GF-D8 (cell line): ENCODE measurements at regions not wholly inside any gene's neighbourhood (a gene's known extent, or its start where the extent isn't known, plus 50 kb on each side); places are given as distances from the start of the nearest gene placed in this dataset.

Experiments used
- DNase-seq: peaks from one replicate; lab custom pipeline; 2025; lab: John Stamatoyannopoulos, UW

DNA sequence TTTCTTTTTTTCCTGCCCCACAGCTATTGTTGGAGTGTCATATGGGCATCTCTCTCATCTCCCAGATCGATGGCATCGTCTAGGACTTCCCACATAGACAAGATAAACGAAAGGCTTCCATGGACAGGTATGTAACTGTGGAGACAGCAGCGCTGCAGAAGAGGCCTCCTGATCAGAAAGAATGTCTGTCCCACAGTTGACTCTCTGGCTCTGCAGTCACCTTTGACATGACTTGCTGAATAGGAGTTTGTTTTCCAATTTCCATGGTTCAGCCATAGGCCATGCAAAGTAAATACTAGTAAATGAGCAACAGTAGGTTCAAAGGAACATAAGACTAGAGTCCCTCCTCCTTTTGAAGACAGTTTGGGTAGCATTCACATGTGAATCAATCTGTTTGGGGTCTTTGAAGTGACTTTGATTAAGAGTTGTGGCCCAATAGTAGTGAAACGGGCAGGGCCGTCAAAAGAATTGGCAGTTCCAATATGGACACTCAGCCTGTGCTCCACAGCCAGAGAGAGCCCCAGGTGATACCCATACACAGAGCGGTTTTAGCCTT, 134.7 kb upstream of the IFNGR1 start:
- no peak for DNase-seq

DNA sequence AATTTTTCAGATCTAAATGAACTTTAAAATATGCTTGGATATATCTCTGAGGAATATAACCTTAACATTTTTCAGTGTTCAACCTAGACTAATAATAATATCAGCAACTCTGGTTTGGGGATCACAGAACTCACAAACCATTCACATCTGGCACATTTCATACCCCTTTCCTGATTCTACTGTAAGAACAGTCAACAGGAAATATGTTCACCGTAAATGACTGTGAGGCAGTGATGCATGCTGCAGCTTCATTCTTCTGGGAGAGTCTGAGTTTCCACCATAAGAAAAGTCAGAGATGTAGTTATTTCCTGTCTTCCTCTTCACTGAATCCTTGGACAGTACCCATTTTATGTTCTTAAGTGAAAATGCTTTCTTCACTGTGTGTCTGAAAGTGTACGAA, 134.2 kb upstream of the IFNGR1 start:
- DNase-seq = no peak

DNA sequence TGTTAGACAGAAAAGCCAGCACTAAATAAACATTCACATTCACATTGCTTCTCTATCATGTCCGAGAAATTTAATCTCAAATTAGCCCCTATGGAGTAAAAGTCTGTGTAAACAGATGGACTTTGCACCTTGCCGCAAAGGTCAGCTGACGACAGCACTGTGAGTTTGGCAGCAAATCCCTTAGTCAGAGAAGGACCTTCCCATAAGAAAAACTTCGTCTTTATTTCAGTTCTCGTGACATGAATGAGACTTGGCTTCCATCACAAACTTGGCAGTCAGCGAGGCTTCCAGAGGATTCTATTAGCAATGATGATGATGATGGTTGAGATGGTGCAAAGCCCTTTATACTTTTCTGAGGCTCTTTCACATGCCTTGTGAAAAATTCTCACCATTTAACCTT, 133.7 kb upstream of the IFNGR1 start:
- no peak for DNase-seq

DNA sequence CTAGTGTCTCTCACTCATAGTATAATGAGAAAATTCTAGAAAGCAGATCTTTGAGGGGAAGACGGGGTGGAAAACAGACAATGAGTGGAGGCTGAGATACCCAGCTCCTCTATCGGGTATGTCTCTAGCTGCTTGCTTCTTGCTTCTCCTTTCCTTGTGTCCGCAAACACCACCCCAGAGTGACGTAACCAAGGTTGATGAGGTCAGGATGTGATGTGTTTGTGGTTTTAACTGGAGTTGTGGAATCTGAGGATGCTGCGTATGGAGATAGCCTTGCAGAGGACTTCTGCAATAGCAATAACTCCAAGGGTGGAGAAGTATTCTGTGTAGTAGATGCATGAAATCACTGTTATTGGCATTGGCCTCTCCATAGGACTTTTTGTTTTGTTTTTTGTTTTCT, 132.7 kb upstream of the IFNGR1 start:
- no peak for DNase-seq

DNA sequence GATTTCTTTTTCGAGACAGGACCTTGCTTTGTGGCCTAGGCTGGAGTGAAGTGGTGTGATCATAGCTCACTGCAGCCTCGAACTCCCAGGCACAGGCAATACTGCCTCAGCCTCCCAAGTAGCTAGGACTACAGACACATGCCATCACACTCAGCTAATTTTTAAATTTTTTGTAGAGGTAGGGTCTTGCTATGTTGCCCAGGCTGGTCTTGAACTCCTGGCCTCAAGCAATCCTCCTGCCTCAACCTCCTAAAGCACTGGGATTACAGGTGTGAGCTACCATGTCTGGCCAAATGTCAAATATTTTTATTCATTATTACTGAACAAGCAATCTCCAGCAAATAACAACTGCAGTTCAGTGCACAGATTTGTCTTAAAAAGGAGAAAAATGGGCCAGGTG, 131.7 kb upstream of the IFNGR1 start:
- no peak for DNase-seq

DNA sequence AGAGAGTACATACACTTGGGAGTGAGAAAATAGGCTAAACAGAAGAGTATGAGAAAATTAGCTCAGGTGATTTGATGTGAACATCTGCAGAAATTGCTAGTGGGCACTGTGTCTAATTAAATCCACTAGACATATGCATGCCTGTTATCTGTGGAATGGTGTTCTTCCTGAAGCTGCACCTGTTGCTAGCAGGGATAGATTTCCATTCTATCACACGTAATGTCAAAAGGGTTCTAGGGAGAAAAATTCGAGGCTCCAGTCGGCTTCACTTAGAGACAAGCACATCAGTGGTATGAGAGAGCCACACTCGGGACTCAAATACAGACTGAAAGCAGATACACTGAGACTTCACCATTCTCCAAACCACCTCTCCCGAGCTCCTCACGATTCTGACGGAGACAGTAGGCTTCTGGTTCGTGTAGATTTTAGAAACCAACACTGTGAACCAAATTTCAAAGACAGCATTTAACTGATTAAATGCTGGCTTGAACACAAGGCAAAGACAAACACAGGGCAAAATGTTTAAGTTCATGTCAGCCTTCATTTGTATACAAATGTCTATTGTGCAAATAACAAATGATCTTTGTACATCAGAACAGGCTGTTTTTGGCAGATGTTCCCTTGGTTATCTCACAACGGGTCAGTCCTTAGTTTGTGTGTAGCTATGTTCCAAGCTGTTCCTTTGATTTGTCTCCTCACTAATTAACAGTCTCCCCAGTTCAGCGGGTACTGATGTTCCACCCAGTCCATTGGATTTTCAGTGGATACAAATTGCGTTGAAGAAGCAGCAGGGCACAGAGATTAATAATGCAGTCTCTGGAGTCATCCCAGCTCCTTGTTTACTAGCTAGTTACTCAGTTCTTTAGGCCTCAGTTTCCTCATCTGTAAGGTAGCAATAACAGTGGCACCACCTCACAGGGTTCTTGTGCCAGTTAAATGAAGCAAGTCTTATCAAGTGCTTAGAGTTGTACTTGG, 131.0 kb upstream of the IFNGR1 start:
- no peak for DNase-seq

DNA sequence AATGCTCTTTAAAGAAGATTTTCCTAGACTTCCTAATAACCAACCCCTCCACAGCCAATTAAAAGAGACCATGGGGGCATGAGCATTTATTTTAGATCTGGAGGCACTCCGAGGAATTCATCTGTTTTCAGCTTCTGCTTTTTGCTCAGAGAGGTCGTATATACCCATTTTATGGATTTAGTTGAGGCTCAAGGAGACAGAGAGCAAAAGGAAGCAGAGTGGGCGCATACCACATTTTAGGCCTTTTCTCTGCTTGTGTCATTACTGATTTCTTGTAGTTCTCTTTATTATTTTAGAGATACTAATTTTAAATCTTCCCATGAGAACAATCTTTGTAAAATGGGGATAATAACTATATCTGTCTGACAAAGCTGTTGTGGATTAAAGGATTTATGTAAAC, 129.6 kb upstream of the IFNGR1 start:
- DNase-seq = no peak

DNA sequence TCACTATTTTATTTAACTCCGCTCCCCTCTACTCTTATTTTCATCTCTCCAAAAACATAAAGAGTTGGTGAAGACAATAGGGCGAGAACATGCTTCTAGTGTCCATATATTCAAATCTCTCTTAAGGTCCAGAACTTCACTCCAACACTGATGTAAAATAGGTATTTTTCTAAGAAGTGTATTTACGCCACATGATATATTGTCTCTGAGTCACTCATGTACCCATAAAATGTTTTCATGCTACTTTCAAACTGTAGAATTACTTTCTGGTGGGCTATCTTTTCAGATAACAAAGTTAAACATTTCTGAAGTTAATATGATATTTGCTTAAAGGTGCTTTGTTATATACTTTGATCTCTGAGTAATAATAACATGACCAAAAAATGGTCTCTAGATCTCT, 124.1 kb upstream of the IFNGR1 start:
- DNase-seq = no peak

DNA sequence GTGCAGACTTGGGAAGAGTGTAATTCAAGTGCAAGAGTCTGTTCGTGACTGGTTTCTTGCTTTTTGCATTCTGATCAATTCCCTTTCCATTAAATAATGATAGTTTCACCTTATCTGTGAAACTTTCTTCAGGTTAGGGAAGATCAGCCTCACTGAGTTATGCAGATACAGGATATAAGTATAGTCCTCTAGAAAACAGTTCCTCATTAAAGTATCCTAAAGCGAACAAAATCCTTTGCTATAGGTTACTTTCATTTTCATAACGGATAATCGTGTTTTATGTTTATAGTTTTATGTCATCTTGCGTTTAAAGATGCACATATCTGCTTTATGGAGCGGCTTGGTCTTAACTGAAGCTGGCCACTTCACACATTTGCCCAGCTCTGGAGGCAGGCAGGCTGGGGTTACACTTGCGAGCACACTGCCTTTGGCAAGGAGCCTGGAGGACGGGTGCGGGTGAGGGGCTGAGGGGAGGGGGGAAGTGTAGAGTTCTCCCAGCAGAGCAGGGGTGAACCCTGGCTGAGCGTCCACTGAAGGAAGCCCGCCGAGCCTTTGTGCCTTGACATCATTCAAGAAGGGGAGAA, 123.5 kb upstream of the IFNGR1 start:
- DNase-seq = no peak

DNA sequence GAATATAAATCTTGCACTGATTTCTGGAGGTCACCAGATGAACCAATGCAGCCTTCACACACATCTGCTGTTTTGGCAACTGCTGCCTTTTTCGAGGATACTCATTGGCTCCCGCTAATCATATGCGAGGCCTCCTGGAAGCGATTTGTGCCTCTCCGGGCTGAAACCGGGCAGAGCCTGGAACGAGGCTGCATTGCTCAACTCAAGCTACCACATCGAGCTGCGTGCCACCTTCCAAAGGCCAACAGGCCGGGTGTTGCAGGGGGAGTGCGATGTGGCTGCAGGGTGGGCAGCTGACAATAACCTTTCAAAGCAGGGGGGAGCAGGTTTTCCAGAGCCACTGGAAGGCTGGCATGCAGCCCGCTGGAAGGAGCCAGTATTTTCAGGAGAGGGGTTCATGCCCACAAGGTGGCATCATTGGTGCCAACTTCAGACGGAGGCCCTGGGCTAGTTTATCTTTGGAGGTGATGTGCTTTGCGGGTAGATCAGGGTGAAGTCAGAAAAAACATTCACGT, 122.6 kb upstream of the IFNGR1 start:
- no peak for DNase-seq

DNA sequence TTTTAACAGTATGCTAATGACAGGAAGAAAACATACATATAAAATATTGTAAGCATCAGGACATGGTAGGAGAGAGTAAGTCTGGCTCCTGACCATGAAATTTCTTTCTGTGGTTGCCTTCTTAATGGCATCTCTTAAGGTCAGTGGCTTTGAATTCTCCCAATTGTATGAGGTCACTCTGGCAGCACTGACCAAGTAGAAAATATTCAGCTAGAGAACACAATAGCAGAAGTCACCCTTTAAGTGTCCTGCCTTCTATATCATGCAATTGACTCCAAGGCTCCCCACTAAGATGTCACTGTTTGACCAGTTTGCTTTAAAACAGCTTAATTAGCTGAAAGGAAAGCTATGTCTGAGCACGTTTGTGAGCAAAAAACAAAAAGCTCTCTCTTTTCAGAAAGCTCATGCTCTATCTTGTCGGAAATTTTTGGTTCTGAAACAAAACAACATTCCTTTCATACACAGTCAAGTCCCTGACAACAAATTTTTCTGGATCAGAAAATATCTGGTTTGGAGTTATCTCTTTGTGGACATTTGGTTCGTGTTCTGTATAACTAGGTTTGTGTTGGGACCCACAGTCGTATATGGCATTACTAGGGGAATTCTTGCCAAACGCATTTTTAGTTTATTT, 120.9 kb upstream of the IFNGR1 start:
- no peak for DNase-seq

DNA sequence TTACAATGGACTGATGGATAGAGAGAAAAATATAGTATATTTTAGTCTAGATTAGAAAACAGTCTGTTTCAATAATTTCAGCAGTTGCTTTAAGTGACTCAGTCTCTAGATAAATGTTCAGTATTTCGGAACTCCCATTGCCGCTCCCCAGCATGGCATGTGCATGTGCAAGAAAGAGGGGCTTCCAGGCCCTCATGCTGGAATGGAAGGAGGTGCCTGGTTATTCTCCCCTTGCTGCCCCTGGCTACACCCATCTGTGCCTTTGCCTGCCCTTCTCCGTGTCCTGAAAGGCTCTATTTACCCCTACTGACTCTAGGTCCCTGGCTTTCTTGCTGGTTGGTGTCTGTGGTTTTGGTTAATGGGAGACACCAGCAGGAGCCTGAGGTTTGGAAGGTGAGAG, 115.7 kb upstream of the IFNGR1 start:
- no peak for DNase-seq

DNA sequence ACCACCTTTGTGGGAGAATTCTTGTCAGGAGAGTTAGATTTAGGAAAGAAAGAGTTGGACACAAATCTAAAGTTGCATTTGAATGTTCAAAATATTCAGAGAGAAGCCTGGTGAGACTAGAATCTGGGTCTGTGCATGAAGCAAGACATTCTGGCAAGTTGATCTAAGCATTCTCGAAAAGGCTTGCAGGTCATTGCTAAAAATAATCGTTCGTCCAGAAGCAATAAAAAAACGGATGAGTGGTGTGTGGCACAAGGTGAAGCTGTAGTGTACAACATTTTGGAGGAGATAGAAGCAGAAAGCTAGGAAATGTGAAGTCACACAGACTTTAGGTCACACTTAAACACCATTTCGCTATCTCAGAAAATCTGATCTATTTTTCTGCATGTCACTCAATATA, 114.9 kb upstream of the IFNGR1 start:
- no peak for DNase-seq

DNA sequence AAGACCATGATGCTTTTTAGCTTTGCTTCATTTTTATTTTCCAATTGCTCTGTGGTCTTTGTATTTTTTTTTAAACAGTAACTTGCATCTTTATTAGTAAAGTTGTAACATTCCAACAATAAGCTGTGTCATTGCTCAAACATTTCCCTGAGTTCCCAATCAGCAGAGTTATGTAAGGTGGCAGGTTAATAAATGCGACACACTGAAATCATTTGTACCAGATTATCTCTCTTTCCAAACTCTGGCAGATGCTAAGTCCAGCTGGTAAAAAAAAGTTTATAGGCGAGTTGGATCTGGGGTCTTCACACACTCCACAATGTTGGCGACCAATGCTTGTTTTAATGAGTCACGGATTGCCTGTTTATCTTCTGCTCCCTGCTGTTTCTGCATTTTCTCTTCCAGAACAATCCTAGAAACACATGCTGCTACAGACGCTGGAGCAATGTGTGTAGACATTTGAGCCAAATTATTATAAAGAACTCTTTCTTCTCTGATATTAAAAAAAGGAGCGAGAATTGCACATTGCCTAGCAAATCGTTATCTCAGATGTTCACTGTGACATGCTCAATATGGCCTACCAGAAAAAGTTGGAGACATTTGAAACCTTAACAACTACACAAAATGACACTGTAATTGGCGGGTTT, 113.6 kb upstream of the IFNGR1 start:
- no peak for DNase-seq

DNA sequence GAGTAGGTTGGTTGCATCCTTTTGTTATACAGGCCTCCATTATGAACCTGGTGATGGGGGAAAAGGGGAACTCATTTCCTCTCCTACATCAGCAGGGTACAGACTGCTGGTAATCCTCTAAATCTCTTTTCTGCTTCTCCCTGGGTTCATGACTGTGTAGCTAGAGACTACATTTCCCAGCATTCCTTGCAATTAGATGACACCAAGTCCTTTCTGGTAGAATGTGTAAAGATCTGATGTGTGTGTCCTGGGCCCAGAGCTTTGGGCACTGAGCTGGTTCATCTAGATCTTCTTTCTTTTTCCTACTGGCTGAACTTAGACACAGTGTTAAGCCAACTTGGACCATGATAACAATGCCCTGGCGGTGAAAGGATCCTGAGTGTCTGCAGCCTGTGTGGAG, 104.7 kb upstream of the IFNGR1 start:
- no peak for DNase-seq

DNA sequence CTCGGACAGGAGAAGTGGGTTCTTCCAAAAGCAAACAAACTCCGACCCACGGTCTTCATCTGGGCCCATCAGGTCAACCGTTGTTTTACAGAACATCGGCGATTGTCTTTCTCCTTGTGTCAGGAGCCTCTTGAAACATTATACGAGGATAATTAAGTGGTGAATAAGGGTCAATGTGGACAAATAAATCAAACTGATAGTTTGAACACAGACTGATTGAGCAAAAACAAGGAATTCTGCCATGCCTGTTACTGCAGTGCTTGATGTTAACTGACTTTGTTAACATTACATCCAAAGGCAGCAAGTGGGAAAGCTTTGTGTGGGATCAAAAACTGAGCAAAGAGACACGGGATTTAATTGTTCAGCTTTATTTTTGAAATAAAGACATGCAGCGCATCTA, 101.1 kb upstream of the IFNGR1 start:
- no peak for DNase-seq

DNA sequence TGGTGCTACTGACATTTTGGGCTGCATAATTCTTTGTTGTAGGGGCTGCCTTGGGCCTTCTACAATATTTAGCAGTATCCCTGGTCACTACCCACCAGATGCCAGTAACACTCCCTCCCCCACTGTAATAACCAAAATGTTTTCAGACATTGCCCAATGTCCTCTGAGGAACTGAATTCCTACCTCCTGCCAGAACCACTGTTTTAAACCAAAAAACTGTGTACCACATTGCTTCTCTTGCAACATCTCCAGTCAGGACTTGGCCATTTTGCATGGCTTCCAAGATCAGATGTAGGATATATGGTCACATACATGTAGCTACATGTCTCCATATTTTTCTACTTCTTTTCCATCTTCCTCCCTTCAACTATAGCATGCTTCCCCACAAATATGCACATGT, 97.4 kb upstream of the IFNGR1 start:
- DNase-seq = no peak

DNA sequence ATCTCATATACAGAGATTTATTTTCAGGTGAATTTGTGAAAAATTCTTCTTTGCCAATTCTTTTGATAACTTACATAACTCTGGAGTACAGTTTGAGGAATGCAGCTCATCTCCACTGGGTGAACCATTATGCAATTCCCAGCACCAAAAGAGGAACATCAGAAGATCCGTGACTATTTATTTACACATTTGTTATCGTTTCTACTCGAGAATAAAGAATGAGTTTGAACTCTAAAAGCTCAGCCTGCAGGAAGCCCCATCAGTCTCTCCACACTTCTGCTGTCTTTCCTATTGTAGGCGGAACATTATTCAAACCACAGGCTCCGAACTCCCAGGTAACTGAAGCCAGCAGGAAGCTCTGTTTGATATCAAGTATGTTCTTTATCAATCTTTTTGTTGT, 95.9 kb upstream of the IFNGR1 start:
- no peak for DNase-seq

DNA sequence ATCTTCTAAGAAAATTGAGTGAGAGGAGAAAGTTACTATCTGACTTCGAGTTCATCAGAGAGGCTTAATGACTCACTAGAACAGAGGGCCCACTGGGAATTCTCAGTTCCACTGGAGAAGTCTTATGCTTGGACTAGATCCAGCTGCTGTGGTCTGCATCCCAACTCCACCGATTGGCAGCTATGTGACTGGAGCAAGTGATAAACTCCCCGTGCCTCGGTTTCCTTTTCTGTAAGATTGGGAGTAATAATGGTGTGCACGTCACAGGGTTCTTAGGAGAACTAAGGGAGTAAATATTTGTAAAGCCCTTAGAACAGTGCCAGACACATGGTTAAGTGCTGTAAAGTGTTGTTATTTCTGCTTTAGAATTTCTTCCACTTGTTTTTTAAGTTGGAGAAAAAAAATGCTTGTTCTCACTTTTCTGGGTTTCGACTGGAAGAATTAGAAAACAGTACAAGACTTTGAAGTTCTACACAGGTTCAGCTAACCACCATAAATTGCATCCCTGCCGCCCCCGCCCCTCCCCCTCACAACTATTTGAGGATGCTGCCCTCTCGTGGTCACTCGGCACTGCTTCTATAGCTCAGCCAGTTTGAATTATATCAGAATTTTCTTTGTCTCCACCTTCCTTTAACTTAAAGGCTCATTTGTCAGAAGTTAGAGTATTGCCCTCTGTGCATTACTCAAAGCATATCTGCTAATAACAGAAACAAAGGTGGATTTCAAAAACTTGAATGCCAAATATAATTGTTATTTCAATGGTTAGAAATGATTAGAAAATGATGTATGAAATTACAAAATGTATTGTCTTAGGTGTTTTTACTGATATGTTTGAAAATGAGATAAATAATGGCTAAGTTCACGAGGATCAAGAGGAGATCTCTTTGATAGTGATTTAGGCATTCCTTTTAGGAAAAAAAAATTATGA, 95.0 kb upstream of the IFNGR1 start:
- DNase-seq = no peak

DNA sequence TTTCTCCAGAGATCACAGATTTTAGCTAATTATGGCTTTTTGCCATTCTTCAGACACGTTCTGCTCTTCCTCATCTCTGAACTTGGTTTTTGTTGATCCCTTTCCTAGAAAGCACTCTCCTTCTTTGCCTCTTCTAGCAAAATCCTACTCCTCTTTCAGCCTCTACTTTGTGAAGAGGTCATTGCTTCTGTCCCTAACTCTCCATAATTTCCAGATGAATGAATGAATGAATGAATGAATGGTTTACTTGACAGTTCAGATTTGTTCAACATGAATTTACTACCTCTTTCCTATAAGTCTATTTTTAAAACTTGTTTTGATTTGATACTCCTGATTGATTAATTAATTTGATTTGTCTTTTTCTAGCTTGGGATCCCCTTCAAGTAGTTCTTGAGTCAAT, 94.0 kb upstream of the IFNGR1 start:
- no peak for DNase-seq

DNA sequence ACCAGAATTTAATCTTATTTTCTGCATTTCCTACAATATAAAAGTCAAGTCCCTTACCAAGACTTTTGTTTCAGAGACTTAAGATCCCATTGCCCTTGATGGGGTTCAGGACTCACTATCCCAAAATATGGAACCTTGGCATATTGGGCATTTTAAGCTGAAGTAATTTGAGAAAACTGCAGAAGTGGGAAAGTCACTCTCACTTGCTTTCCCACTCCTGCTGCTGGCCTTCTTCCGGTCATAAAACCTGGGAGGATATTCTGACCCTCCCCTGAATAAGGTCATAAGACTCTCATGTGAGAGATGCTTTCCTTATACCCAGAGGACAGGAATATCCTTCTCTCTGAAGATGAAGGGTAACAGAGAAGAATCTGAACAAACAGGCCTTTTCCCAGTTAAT, 92.8 kb upstream of the IFNGR1 start:
- DNase-seq = no peak
